ENCODE measurements at regions not wholly inside any gene's neighbourhood (a gene's known extent, or its start where the extent isn't known, plus 50 kb on each side); places are given as distances from the start of the nearest gene placed in this dataset.
A peak's percentile ranks its signal among the peaks of the same experiment; 100 is the strongest.

GRCh38 chr10:78302739-78302988, 269.0 kb downstream of the RPS24 start:
- Mint-ChIP-seq H3K27ac (ENCODE audit: unreplicated experiment) (peak overlapping the region; percentile 76), H3K27me3 (ENCODE audit: unreplicated experiment) (peaks cover 9% of the 10 kb centered on the region), H3K4me1 (ENCODE audit: unreplicated experiment) (peaks cover 5% of the 10 kb centered on the region), H3K36me3 (ENCODE audit: low read depth, unreplicated experiment) (no peaks in the 10 kb centered on the region), H3K4me3 (ENCODE audit: unreplicated experiment) (peak overlapping the region; percentile 89), H3K9me3 (ENCODE audit: unreplicated experiment) (no peaks in the 10 kb centered on the region)
- TF ChIP-seq, protein P1, sequence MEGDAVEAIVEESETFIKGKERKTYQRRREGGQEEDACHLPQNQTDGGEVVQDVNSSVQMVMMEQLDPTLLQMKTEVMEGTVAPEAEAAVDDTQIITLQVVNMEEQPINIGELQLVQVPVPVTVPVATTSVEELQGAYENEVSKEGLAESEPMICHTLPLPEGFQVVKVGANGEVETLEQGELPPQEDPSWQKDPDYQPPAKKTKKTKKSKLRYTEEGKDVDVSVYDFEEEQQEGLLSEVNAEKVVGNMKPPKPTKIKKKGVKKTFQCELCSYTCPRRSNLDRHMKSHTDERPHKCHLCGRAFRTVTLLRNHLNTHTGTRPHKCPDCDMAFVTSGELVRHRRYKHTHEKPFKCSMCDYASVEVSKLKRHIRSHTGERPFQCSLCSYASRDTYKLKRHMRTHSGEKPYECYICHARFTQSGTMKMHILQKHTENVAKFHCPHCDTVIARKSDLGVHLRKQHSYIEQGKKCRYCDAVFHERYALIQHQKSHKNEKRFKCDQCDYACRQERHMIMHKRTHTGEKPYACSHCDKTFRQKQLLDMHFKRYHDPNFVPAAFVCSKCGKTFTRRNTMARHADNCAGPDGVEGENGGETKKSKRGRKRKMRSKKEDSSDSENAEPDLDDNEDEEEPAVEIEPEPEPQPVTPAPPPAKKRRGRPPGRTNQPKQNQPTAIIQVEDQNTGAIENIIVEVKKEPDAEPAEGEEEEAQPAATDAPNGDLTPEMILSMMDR (IDR thresholded peaks at IDR 0.05; ENCODE audit: unreplicated experiment), result no peak
- DNase-seq (ENCODE audit: low spot score), result no peak

GRCh38 chr10:78302989-78303854, 269.6 kb downstream of the RPS24 start:
- H3K36me3 Mint-ChIP-seq (ENCODE audit: low read depth, unreplicated experiment), result no peaks in the 10 kb centered on the region
- peak overlapping the region; percentile 76 for H3K27ac Mint-ChIP-seq (ENCODE audit: unreplicated experiment)

GRCh38 chr10:78304091-78305045, 270.7 kb downstream of the RPS24 start:
- Mint-ChIP-seq H3K27ac (ENCODE audit: unreplicated experiment) (no peak overlapping the region), H3K4me3 (ENCODE audit: unreplicated experiment) (no peak overlapping the region), H3K27me3 (ENCODE audit: unreplicated experiment) (peaks cover 8% of the 10 kb centered on the region), H3K4me1 (ENCODE audit: unreplicated experiment) (peaks cover 5% of the 10 kb centered on the region), H3K36me3 (ENCODE audit: low read depth, unreplicated experiment) (no peaks in the 10 kb centered on the region), H3K9me3 (ENCODE audit: unreplicated experiment) (no peaks in the 10 kb centered on the region)
- TF ChIP-seq, protein P1 (IDR thresholded peaks at IDR 0.05; ENCODE audit: unreplicated experiment), result no peak
- no peak for DNase-seq (ENCODE audit: low spot score)

More at GRCh38 chr10:78302989-78303854, 269.6 kb downstream of the RPS24 start:
- TF ChIP-seq, protein P1 (IDR thresholded peaks at IDR 0.05; ENCODE audit: unreplicated experiment), result peak; percentile 81
- peak; percentile 100 for DNase-seq (ENCODE audit: low spot score)
- Mint-ChIP-seq H3K27me3 (ENCODE audit: unreplicated experiment) (peaks cover 9% of the 10 kb centered on the region), H3K4me3 (ENCODE audit: unreplicated experiment) (peak overlapping the region; percentile 89), H3K4me1 (ENCODE audit: unreplicated experiment) (peaks cover 5% of the 10 kb centered on the region), H3K9me3 (ENCODE audit: unreplicated experiment) (no peaks in the 10 kb centered on the region)

GRCh38 chr10:78305311-78305710, 271.6 kb downstream of the RPS24 start:
- Mint-ChIP-seq H3K9me3 (ENCODE audit: unreplicated experiment) (no peaks in the 10 kb centered on the region), H3K27me3 (ENCODE audit: unreplicated experiment) (peaks cover 8% of the 10 kb centered on the region), H3K36me3 (ENCODE audit: low read depth, unreplicated experiment) (no peaks in the 10 kb centered on the region), H3K27ac (ENCODE audit: unreplicated experiment) (no peak overlapping the region), H3K4me1 (ENCODE audit: unreplicated experiment) (peaks cover 5% of the 10 kb centered on the region), H3K4me3 (ENCODE audit: unreplicated experiment) (no peak overlapping the region)
- no peak for DNase-seq (ENCODE audit: low spot score)
- TF ChIP-seq, protein P1 (IDR thresholded peaks at IDR 0.05; ENCODE audit: unreplicated experiment), result no peak
